Uterus (tissue), 3 donors: ENCODE measurements at regions not wholly inside any gene's neighbourhood (a gene's known extent, or its start where the extent isn't known, plus 50 kb on each side); places are given as distances from the start of the nearest gene placed in this dataset.

ENCODE experiments used
- DNase-seq, 2 donors: peaks; one replicate each; pipeline ENCODE4 v3.0.0-alpha.2; 2019 to 2020
- H3K27ac ChIP-seq, 2 donors: fragments of 200-600 bp; sonication (generic); 1 replicate in 1 of 2; 2 replicates in 1 of 2; pipeline ENCODE4 v1.5.1; 2016 to 2018
- H3K27me3 ChIP-seq, 2 donors: fragments of 200-600 bp; sonication (generic); one replicate each; pipeline ENCODE4 v1.5.1; 2018 to 2019; ENCODE audit warnings: control low read depth in 1 of 2
- H3K36me3 ChIP-seq, 2 donors: fragments of 200-600 bp; sonication (generic); one replicate each; pipeline ENCODE4 v1.5.1; 2019; ENCODE audit warnings: control low read depth in 1 of 2
- H3K4me1 ChIP-seq, 2 donors: fragments of 200-600 bp; sonication (generic); one replicate each; pipeline ENCODE4 v1.5.1; 2018 to 2019; ENCODE audit warnings: control low read depth in 1 of 2
- H3K4me3 ChIP-seq, 2 donors: fragments of 200-600 bp; sonication (generic); 1 replicate in 1 of 2; 2 replicates in 1 of 2; pipeline ENCODE4 v1.5.1; 2018 to 2019; ENCODE audit warnings: mild to moderate bottlenecking in 1 of 2
- H3K9me3 ChIP-seq, 2 donors: fragments of 200-600 bp; sonication (generic); one replicate each; pipeline ENCODE4 v1.5.1; 2019; ENCODE audit warnings: control low read depth in 1 of 2
- CTCF ChIP-seq, 4 experiments: fragments of 200-600 bp in 2 of 4; fragments of 450-650 bp in 2 of 4; sonication (generic) in 2 of 4; IDR thresholded peaks; one replicate each; pipeline ENCODE4 v1.5.1; 2016 to 2019; ENCODE audit warnings: antibody characterized with exemption in 4 of 4, mild to moderate bottlenecking in 2 of 4, moderate library complexity in 1 of 4
- POLR2A ChIP-seq, 2 donors: fragments of 450-650 bp; IDR thresholded peaks; one replicate each; pipeline ENCODE4 v1.6.1; 2016; ENCODE audit warnings: antibody characterized with exemption in 2 of 2, mild to moderate bottlenecking in 1 of 2, moderate library complexity in 1 of 2
- intact Hi-C: fragments of 100-400 bp; cut with DNase I; formaldehyde crosslinking; loops from one replicate; pipeline ENCODE4 v1.15.1; 2023; ENCODE audit warnings: low total_unique reads
- donor health status: DM: yes; HTN: yes; CAD: no.

- no peaks in the 10 kb centered on the region for H3K27me3 ChIP-seq
- H3K36me3 ChIP-seq, result no peaks in the 10 kb centered on the region
- TF ChIP-seq CTCF (IDR thresholded peaks at IDR 0.05), result no peak
- no peak for TF ChIP-seq POLR2A (IDR thresholded peaks at IDR 0.05)
- no peak overlapping the region for H3K4me3 ChIP-seq
- H3K27ac ChIP-seq, result no peak overlapping the region
- no peaks in the 10 kb centered on the region for H3K4me1 ChIP-seq
- no peaks in the 10 kb centered on the region for H3K9me3 ChIP-seq
- DNase-seq, result no peak
- intact Hi-C loops, result no loop called here
Observed at GRCh38 chr2:82233806-82234205, 1929.3 kb upstream of the LRRTM1 start.

GRCh38 chr2:82230406-82230805 is 1925.9 kb upstream of the LRRTM1 start:
- intact Hi-C loops, result no loop called here
- H3K27ac ChIP-seq, result no peak overlapping the region
- peaks cover 0 to 2% of the 10 kb centered on the region in 2 donors for H3K36me3 ChIP-seq
- no peaks in the 10 kb centered on the region for H3K4me1 ChIP-seq
- H3K27me3 ChIP-seq, result no peaks in the 10 kb centered on the region
- TF ChIP-seq POLR2A (IDR thresholded peaks at IDR 0.05), result no peak
- TF ChIP-seq CTCF (IDR thresholded peaks at IDR 0.05), result no peak
- H3K4me3 ChIP-seq, result no peak overlapping the region
- no peak for DNase-seq
- H3K9me3 ChIP-seq, result no peaks in the 10 kb centered on the region

GRCh38 chr2:82226441-82226840 is 1921.9 kb upstream of the LRRTM1 start:
- intact Hi-C loops, result no loop called here
- TF ChIP-seq CTCF (IDR thresholded peaks at IDR 0.05), result no peak
- TF ChIP-seq POLR2A (IDR thresholded peaks at IDR 0.05), result no peak
- Histone ChIP-seq H3K36me3 (peaks cover 0 to 2% of the 10 kb centered on the region in 2 donors), H3K27ac (no peak overlapping the region), H3K27me3 (no peaks in the 10 kb centered on the region), H3K4me1 (no peaks in the 10 kb centered on the region), H3K4me3 (no peak overlapping the region), H3K9me3 (no peaks in the 10 kb centered on the region)
- DNase-seq, result no peak

- Histone ChIP-seq H3K27me3 (no peaks in the 10 kb centered on the region), H3K4me1 (no peaks in the 10 kb centered on the region), H3K4me3 (no peak overlapping the region), H3K36me3 (peaks cover 0 to 2% of the 10 kb centered on the region in 2 donors), H3K27ac (no peak overlapping the region), H3K9me3 (no peaks in the 10 kb centered on the region)
- TF ChIP-seq POLR2A (IDR thresholded peaks at IDR 0.05) (no peak), CTCF (IDR thresholded peaks at IDR 0.05) (no peak)
- intact Hi-C loops, result no loop called here
- DNase-seq, result no peak
Observed at GRCh38 chr2:82224301-82224940, 1919.9 kb upstream of the LRRTM1 start.

GRCh38 chr2:82215212-82215611 is 1910.7 kb upstream of the LRRTM1 start:
- TF ChIP-seq POLR2A (IDR thresholded peaks at IDR 0.05) (no peak), CTCF (IDR thresholded peaks at IDR 0.05) (no peak)
- intact Hi-C loops, result no loop called here

More at GRCh38 chr2:82215212-82215611, 1910.7 kb upstream of the LRRTM1 start:
- no peak overlapping the region for H3K4me3 ChIP-seq
- no peak for DNase-seq
- H3K36me3 ChIP-seq, result no peaks in the 10 kb centered on the region
- no peaks in the 10 kb centered on the region for H3K9me3 ChIP-seq
- H3K27me3 ChIP-seq, result no peaks in the 10 kb centered on the region
- H3K27ac ChIP-seq, result no peak overlapping the region
- H3K4me1 ChIP-seq, result no peaks in the 10 kb centered on the region
